ENCODE measurements at regions not wholly inside any gene's neighbourhood (a gene's known extent, or its start where the extent isn't known, plus 50 kb on each side); places are given as distances from the start of the nearest gene placed in this dataset.

GRCh38 chr2:159854481-159854880, 56.5 kb upstream of the CD302 start:
- no peak for TF ChIP-seq CTCF (IDR thresholded peaks at IDR 0.05; ENCODE audit: low read depth, low read length)
- TF ChIP-seq MAX (IDR thresholded peaks at IDR 0.05; ENCODE audit: low read depth, low read length), result no peak
- no peak for TF ChIP-seq MYC (IDR thresholded peaks at IDR 0.05; ENCODE audit: low read depth, low read length)
- TF ChIP-seq POLR2A (IDR thresholded peaks at IDR 0.05; ENCODE audit: extremely low read depth, insufficient read length), result no peak

Data from NB4 (cell line).